ENCODE measurements at regions not wholly inside any gene's neighbourhood (a gene's known extent, or its start where the extent isn't known, plus 50 kb on each side); places are given as distances from the start of the nearest gene placed in this dataset.

- ATAC-seq (ENCODE audit: low FRiP score), result no peak
- no peak for DNase-seq (ENCODE audit: low spot score)
- TF ChIP-seq CTCF (IDR thresholded peaks at IDR 0.05), result no peak
These were observed 585.6 kb downstream of the DHX35 start for GRCh38 chr20:39547546-39548408.

GRCh38 chr20:39541136-39541803 lies 579.1 kb downstream of the DHX35 start:
- no peak for DNase-seq (ENCODE audit: low spot score)
- TF ChIP-seq CTCF (IDR thresholded peaks at IDR 0.05), result no peak
- no peak for ATAC-seq (ENCODE audit: low FRiP score)

DNA sequence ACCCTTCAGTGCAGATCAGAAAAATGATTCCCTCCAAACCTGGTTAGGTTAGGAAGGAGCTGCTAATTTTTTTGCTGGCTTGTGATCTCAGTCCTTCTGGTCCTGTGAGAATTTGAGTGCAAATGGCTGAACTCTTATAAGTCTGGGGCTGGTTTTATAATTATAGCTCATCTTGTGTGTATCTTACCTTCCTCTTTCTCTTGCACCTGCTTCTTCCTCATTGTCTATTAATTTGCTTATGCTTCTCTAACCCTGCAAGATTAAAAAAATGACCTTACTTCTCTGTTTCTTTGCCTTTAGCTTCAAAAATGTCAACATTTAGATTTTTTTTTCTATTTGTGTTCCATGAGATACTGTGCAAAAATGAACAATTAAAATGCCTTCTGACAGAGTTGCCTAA lies 576.2 kb downstream of the DHX35 start:
- TF ChIP-seq CTCF (IDR thresholded peaks at IDR 0.05), result no peak
- ATAC-seq (ENCODE audit: low FRiP score) (no peak), DNase-seq (ENCODE audit: low spot score) (no peak)

DNA sequence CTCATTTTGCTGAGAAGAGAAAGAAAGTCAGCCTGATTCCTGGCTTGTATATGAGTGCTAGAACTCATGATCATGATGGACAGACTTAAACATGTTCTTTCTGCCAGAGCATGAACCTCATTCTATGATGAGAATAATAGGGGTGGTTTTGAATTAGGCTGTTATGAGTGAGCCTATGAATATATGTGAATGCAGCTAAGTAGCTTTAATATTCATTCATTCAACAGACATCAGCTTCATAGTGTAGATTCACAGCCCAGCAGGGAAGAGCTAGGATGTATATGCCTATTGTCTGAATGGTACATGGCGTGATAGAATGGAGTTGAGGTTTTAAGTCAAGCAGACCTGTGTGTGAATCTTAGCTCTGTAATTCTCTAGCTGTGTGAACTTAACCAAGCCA lies 573.2 kb downstream of the DHX35 start:
- no peak for TF ChIP-seq CTCF (IDR thresholded peaks at IDR 0.05)
- ATAC-seq (ENCODE audit: low FRiP score), result no peak

DNA sequence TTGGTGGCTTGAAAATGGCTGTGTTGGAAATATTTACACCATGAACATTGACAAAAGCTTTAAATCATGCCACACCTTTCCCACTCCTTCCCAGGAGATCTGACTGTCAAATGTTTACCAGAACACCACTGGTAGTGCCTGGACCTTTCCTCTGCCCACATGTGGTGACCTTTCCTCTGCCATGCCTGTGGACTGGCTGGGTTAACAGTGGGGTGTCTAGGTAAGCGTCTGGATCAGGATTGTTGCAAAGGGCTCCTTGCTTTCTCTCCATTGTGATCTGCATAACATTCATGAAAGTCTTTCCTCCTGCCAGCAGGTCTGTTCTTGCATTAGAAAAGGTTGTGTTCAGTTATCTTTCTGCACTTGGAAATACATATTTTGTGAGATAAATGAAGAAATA lies 572.7 kb downstream of the DHX35 start:
- no peak for ATAC-seq (ENCODE audit: low FRiP score)
- DNase-seq (ENCODE audit: low spot score), result no peak
- no peak for TF ChIP-seq CTCF (IDR thresholded peaks at IDR 0.05)

More for the DNA sequence above, 573.2 kb downstream of the DHX35 start:
- DNase-seq (ENCODE audit: low spot score), result no peak

DNA sequence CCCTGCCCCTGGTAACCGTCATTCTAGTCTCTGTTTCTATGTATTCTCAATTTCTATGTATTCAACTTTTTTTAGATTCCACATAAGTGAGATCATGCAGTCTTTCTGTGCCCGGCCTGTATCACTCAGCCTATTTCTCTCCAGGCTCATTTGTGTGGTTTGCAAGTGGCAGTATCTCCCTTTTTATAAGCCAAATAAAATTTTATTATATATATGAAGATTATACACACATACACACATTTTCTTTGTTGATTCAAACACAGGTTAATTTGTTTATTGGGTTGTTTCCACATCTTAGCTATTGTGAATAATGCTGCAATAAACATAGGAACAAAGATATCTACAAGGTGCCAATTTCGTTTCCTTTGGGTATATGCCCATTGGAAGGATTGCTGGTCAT lies 571.7 kb downstream of the DHX35 start:
- DNase-seq (ENCODE audit: low spot score) (no peak), ATAC-seq (ENCODE audit: low FRiP score) (no peak)
- no peak for TF ChIP-seq CTCF (IDR thresholded peaks at IDR 0.05)

- no peak for TF ChIP-seq CTCF (IDR thresholded peaks at IDR 0.05)
- no peak for DNase-seq (ENCODE audit: low spot score)
- no peak for ATAC-seq (ENCODE audit: low FRiP score)
These were observed 570.1 kb downstream of the DHX35 start for GRCh38 chr20:39532205-39532604.

All from omental fat pad (tissue), 3 donors.